Pons (tissue), 1 donor: ENCODE measurements at regions not wholly inside any gene's neighbourhood (a gene's known extent, or its start where the extent isn't known, plus 50 kb on each side); places are given as distances from the start of the nearest gene placed in this dataset.

Experiments
- DNase-seq: peaks from one replicate; pipeline ENCODE4 v3.0.0-alpha.2; 2016; ENCODE audit warnings: low spot score

GRCh38 chr11:106216281-106216680 is 138.8 kb downstream of the AASDHPPT start:
- no peak for DNase-seq

DNA sequence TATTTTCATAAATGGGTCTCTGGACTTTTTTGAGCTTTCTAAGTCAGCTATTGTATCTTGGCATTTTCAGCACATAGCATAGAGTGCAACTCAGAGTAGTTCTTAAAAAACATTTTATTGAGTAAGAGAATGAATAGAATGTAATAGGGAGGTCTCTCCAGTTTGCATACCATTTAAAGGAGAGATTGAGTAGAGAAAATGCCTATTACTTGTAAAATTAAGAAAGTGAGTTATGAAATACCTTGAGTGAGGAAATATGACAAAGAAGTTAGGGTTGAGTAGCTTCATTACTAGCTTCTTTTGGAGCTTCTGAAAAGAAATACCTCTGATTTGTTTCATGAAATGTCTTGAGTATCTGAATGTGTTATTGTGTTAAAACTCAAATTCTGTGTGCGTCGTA is 140.0 kb downstream of the AASDHPPT start:
- no peak for DNase-seq

DNA sequence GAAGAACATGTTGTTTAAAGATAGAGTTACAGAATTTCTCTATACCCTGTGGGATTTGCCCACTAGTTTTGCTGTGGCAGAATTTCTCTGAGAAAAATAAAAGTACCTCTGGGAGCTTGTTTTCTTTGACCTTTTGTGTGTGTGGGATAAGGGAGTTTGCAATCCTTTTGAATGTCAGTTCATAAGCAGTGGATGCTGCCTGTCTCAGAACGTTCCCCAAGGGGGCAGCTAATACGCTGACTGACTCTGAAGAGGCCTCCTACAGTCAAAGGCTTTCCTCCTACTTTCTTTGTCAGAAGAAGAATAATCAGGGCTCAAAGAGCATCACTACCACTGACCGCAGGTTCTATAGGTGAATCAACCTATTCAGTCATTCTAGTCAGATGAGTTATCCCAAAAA is 140.6 kb downstream of the AASDHPPT start:
- no peak for DNase-seq

DNA sequence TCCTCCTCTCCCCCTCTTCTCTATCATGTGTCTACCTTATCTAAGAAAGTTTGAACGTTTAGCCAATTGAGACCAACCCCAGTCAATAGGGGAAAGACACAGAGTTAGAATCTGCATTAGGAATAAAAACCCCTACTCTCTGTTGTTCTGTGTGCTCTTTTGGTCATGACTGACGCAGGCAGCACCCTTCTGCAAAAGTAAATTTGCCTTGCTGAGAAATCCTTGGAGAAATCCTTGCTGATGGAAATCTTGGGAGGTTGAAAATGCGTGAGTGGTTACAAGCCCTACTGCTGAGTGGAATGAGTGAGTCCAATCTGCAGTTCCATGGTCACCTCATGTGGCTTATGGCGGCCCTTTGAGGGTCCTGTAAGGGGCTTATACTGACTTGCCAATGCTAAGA is 145.2 kb downstream of the AASDHPPT start:
- DNase-seq, result no peak

DNA sequence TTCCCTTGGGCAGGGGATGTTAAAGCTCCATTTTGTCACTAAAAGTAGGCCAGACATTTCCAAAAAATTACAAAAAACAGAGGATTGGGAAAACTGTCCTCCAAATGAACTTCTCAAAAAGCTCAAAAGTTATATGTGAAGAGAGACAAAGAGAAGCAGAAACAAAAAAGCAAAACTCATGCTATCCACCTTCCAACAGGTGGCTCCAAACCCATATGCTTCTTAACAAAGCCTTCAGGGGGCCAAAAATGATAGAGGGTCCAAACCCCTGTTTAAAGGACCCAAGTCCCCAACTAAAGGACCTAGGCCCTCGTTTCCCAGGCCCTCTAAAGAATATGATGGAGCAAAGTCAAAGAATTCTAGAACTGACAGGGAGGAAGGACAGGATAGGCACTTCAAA is 146.7 kb downstream of the AASDHPPT start:
- DNase-seq, result no peak

GRCh38 chr11:106228996-106229395 is 151.5 kb downstream of the AASDHPPT start:
- no peak for DNase-seq

GRCh38 chr11:106231591-106231990 is 154.1 kb downstream of the AASDHPPT start:
- no peak for DNase-seq

DNA sequence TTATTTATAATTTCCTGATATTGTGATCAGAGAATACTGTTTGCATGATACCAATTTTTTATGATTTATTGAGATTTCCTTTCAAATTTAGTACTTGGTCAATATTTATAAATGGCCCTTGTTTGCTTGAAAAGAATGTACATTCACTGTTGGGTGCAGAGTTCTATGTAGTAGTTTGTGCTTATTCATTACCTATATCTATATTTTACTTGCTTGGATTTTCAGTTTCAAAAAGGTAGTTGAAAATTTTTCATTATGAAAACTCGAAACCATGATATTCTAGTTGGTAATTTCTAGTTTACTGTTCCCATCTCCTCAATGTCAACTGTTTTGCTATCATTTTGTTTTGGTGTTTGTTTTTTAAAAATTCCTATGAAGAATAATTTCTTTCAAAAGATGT is 155.7 kb downstream of the AASDHPPT start:
- no peak for DNase-seq

GRCh38 chr11:106234794-106235193 is 157.3 kb downstream of the AASDHPPT start:
- no peak for DNase-seq

DNA sequence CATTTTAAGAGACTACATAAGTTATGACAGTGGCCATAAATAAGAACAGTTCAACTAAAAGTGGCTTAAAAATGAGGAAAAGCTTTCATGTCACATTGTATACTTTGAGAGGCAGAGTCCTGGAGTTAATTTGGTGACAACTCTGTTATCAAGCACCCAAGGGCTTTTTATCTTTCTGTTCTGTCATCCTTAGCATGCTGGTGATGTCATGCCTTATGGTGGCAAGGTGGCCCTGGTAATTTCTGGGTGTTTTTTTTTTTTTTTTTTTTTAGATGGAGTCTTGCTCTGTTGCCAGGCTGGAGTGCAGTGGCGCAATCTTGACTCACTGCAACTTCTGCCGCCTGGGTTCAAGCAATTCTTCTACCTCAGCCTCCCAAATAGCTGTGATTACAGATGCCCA is 158.8 kb downstream of the AASDHPPT start:
- DNase-seq, result no peak

GRCh38 chr11:106238704-106239360 is 161.4 kb downstream of the AASDHPPT start:
- no peak for DNase-seq

DNA sequence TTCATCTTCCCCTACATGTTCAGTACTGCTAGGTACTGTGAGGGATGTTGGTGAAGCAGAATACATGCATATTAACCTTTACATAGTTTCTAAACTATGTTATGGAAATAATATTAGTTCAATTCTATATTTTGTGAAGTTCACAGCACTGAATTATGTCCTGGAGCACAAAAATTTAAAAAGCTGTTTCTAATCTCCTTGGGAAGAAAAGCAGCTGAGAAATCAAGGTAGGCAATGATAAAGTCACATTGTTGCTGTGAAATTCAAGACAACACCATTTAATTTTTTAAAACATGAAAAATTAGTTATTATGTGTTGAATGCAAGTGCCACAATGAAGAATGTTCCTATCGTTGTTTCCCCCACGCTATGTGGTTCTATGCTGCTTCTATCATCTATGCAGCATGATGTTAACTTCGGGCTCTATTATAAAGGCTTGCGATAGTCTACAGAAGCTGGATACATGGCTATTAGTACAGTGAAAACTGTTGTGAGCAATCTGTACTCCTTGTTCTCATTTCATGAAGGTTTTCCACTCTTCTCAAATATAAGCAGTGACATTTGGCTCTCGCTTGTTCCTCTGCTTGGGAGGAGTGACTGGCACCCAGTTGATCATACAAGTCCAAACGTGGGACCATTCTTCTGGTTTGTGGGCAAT is 164.3 kb downstream of the AASDHPPT start:
- no peak for DNase-seq

- no peak for DNase-seq
Observed at GRCh38 chr11:106242718-106243415, 165.4 kb downstream of the AASDHPPT start.

DNA sequence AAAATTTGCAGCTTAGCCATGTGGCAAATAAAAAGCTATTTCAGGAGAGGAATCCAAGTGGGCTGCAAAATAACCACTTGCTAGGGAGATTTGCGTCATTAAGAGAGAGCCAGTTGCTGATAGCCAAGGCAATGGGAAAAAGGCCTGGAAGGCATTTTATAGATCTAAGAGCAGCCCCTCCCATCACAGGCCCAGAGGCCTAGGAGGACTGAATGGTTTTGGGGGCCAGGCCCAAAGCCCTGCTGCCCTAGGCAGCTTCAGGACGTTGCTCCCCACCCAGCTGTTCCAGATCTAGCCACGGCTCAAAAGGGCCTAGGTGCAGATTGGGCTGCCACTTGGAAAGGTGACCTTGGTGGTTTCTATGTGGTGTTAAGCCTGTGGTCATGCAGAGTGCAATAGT is 169.0 kb downstream of the AASDHPPT start:
- no peak for DNase-seq

- no peak for DNase-seq
Observed at GRCh38 chr11:106249617-106250239, 172.3 kb downstream of the AASDHPPT start.

- no peak for DNase-seq
Observed at GRCh38 chr11:106262852-106263251, 185.4 kb downstream of the AASDHPPT start.

DNA sequence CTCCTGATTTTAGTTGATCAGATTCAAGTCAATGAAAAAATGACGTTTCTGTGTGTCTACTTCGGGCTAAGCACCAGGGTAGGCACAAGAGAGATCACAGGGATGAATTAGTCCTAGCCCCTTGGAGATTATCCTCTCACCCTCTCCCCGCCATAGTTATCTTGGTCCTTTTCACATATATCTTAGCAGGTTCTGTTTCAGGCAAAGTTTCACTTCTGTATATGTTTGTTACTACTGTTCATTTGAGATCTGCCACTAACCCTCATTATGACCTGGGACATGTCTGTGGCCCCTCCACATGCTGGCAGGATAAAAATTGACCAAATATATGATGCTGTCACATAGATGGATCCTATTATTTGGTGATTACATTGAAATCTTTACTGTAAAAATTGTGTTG is 186.1 kb downstream of the AASDHPPT start:
- no peak for DNase-seq

DNA sequence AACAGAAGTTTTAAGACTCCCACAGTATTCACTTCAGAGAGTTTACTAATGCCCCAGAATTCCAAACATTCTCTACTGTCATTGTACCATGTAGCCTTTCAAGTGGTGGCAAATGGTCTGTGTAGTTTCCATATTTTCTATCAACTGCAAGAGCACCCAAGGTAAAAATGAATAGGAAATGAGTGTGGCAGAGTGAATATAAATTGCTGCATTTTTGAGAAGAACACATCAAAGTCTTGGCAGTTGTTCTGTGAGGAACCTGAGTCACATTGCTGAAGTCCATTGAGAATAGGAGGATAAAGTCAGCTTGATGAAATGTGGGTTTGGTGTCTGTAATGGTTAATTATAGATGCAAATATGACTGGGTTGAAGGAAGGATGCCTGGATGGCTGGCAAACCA is 193.6 kb downstream of the AASDHPPT start:
- DNase-seq, result no peak

DNA sequence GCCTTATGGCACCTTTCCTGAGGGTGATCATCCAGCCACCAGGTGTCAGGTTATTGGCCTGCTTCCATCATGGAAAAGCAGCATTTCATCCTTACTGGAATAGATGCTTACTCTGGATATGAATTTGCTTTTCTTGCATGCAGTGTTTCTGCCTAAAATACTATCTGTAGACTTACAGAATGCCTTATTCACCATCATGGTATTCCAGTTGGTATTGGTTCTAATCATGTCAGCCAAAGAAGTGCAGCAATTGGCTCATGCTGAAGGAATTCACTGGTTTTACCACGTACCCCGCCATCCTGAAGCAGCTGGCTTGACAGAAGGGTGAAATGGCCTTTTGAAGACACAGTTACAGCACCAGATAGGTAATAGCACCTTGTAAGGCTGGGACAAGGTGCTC is 194.2 kb downstream of the AASDHPPT start:
- no peak for DNase-seq

- DNase-seq, result no peak
Observed at GRCh38 chr11:106275151-106275550, 197.7 kb downstream of the AASDHPPT start.

DNA sequence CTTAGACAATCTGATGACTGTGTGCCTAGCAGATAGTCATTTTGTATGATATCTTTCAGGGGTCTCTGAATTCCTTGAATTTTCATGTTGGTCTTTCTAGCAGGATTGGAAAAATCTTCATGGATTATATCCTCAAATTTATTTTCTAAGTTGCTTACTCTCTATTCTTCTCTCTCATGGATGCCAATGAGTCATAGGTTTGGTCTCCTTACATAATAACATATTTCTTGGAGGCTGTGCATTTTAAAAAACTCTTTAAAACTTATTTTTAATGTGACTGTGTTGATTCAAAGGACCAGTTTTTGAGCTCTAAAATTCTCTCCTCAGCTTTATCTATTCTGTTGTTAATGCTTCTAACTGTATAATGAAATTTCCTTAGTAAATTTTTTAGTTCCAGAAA is 198.7 kb downstream of the AASDHPPT start:
- DNase-seq, result no peak

- no peak for DNase-seq
Observed at GRCh38 chr11:106276859-106277436, 199.5 kb downstream of the AASDHPPT start.

DNA sequence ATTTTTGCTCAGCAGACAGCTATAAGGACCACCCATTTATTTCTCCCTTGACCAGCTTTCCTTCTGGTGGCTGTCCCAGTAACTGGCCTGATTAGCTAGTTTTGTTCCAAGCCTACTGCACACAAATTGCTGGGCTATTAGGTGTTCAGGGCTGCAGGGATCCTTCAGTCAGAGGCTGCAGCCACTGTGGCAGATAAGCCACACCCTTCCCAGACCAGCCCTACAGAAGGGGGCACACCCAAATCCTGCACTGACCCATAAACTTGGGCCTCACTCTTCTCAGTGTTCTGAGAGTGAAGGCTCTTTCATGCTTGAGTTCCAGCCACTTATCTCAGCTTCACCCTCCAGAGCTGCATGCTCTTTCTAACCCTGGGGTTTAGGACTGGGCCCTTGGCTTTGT is 200.0 kb downstream of the AASDHPPT start:
- DNase-seq, result no peak
